ENCODE measurements at regions not wholly inside any gene's neighbourhood (a gene's known extent, or its start where the extent isn't known, plus 50 kb on each side); places are given as distances from the start of the nearest gene placed in this dataset.
A peak's percentile ranks its signal among the peaks of the same experiment; 100 is the strongest.
"Not testable (repeated sequence)": the region's sequence is repeated elsewhere in the genome, so short reads cannot be mapped to it uniquely, and the experiment has no call there.

- intact Hi-C loops (cut with DNase I): loop anchor here (5.0 to 10.0 kb wide), 2 partner anchors 174 to 252 kb away; no protein-coding TSS in a partner anchor
- TF ChIP-seq, protein P1, sequence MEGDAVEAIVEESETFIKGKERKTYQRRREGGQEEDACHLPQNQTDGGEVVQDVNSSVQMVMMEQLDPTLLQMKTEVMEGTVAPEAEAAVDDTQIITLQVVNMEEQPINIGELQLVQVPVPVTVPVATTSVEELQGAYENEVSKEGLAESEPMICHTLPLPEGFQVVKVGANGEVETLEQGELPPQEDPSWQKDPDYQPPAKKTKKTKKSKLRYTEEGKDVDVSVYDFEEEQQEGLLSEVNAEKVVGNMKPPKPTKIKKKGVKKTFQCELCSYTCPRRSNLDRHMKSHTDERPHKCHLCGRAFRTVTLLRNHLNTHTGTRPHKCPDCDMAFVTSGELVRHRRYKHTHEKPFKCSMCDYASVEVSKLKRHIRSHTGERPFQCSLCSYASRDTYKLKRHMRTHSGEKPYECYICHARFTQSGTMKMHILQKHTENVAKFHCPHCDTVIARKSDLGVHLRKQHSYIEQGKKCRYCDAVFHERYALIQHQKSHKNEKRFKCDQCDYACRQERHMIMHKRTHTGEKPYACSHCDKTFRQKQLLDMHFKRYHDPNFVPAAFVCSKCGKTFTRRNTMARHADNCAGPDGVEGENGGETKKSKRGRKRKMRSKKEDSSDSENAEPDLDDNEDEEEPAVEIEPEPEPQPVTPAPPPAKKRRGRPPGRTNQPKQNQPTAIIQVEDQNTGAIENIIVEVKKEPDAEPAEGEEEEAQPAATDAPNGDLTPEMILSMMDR (IDR thresholded peaks at IDR 0.05): no peak
- no peak overlapping the region for H3K4me3 ChIP-seq
- H3K9me3 ChIP-seq: no peaks in the 10 kb centered on the region
- H3K36me3 ChIP-seq (ENCODE audit: insufficient read depth in 1 of 2, low read depth in 1 of 2): no peaks in the 10 kb centered on the region
- WGBS, 3 donors: 69 to 71% (median 69%) methylated on average over 7 of the region's 7 CpGs
- no peak for ATAC-seq
- H3K27me3 ChIP-seq (ENCODE audit: insufficient read depth in 3 of 3, low read length in 2 of 3): no peaks in the 10 kb centered on the region
- no peaks in the 10 kb centered on the region for H3K4me1 ChIP-seq
- DNase-seq: no peak
- no peak overlapping the region for H3K27ac ChIP-seq
Measured at GRCh38 chr12:13536219-13536910, 339.8 kb downstream of the EMP1 start.

GRCh38 chr12:13534645-13535398 lies 338.3 kb downstream of the EMP1 start:
- intact Hi-C loops (cut with DNase I): loop anchor here (2.0 to 10.0 kb wide), 3 partner anchors 173 to 256 kb away; no protein-coding TSS in a partner anchor
- no peaks in the 10 kb centered on the region for H3K9me3 ChIP-seq
- WGBS, 3 donors: 27 to 32% (median 27%) methylated on average over 8 of the region's 8 CpGs
- no peak overlapping the region for H3K27ac ChIP-seq
- TF ChIP-seq, protein P1 (IDR thresholded peaks at IDR 0.05): peak; percentile 69
- no peaks in the 10 kb centered on the region for H3K4me1 ChIP-seq
- H3K36me3 ChIP-seq (ENCODE audit: insufficient read depth in 1 of 2, low read depth in 1 of 2): no peaks in the 10 kb centered on the region
- DNase-seq: peak; percentile 57 to 73
- peak in 2 of 4 donors; percentile 42 to 57 for ATAC-seq
- no peaks in the 10 kb centered on the region for H3K27me3 ChIP-seq (ENCODE audit: insufficient read depth in 3 of 3, low read length in 2 of 3)
- no peak overlapping the region for H3K4me3 ChIP-seq

DNA sequence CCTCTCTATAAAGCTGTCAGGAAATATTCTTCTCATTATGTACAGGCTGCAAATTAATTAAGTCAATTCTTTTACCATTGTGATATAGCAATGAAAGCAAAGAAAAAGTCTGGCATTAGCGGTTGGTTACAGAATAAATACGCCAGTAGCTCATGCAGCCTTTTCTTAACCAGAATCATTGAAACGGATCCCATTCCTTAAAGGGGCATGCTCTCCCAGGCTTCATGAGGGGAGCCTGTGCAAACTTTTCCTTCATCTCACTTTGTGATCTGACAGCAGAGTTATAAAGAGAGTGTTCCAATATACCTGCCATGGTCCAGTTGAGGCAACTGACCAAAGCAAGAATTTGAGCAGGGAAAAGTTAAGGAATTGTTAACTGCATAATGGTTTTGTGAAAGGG lies 337.7 kb downstream of the EMP1 start:
- 48 to 56% (median 54%) methylated on average over 3 of the region's 3 CpGs for WGBS, 3 donors
- H3K4me1 ChIP-seq: no peaks in the 10 kb centered on the region
- intact Hi-C loops (cut with DNase I): loop anchor here (2.0 to 10.0 kb wide), 2 partner anchors 249 to 255 kb away; no protein-coding TSS in a partner anchor
- TF ChIP-seq, protein P1 (IDR thresholded peaks at IDR 0.05): no peak
- no peaks in the 10 kb centered on the region for H3K9me3 ChIP-seq
- H3K27ac ChIP-seq: no peak overlapping the region
- H3K27me3 ChIP-seq (ENCODE audit: insufficient read depth in 3 of 3, low read length in 2 of 3): no peaks in the 10 kb centered on the region
- no peak overlapping the region for H3K4me3 ChIP-seq
- no peak for DNase-seq
- no peak for ATAC-seq
- no peaks in the 10 kb centered on the region for H3K36me3 ChIP-seq (ENCODE audit: insufficient read depth in 1 of 2, low read depth in 1 of 2)

DNA sequence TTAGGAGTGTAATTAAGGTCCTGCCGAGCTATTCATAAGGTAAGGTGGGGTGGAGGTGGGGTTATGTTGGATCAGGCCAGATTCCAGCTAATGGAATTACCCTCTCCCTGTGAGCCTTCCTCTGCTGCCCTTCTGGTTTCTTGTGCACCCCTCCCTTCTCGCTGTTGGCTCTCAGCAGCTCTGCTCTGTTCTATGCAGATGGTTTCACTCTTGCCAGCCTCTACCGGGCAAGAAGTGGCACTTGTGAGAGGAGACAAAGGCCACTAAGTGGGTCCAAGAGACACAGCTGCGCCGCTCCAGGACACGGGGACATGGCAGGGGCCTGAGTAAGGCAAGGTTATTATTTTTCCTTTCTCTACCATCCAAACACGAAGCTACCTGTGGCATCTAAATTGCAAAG lies 334.4 kb downstream of the EMP1 start:
- H3K9me3 ChIP-seq: no peaks in the 10 kb centered on the region
- no peaks in the 10 kb centered on the region for H3K27me3 ChIP-seq (ENCODE audit: insufficient read depth in 3 of 3, low read length in 2 of 3)
- no peaks in the 10 kb centered on the region for H3K36me3 ChIP-seq (ENCODE audit: insufficient read depth in 1 of 2, low read depth in 1 of 2)
- intact Hi-C loops (cut with DNase I): loop anchor here in 1 of 2 donors (10.0 kb wide), 1 partner anchor 246 kb away; no protein-coding TSS in a partner anchor
- DNase-seq: no peak
- WGBS, 3 donors: 70 to 73% (median 72%) methylated on average over 7 of the region's 7 CpGs
- no peak for ATAC-seq
- H3K27ac ChIP-seq: no peak overlapping the region
- TF ChIP-seq, protein P1 (IDR thresholded peaks at IDR 0.05): no peak
- no peak overlapping the region for H3K4me3 ChIP-seq
- no peaks in the 10 kb centered on the region for H3K4me1 ChIP-seq

GRCh38 chr12:13526185-13526921 lies 329.8 kb downstream of the EMP1 start:
- H3K27me3 ChIP-seq (ENCODE audit: insufficient read depth in 3 of 3, low read length in 2 of 3); intact Hi-C loops (cut with DNase I); H3K9me3 ChIP-seq; H3K4me1 ChIP-seq; H3K4me3 ChIP-seq; H3K36me3 ChIP-seq (ENCODE audit: insufficient read depth in 1 of 2, low read depth in 1 of 2); DNase-seq; H3K27ac ChIP-seq; ATAC-seq: not testable (repeated sequence)
- WGBS, 3 donors: 55 to 59% (median 55%) methylated on average over 1 of the region's 1 CpG
